Suprapubic skin (tissue), 4 donors: ENCODE measurements at regions not wholly inside any gene's neighbourhood (a gene's known extent, or its start where the extent isn't known, plus 50 kb on each side); places are given as distances from the start of the nearest gene placed in this dataset.

Experiments used
- DNase-seq, 2 donors: peaks; one replicate each; pipeline ENCODE4 v3.0.0-alpha.2; 2019; ENCODE audit warnings: low spot score in 2 of 2
- H3K27ac ChIP-seq: fragments of 200-600 bp; sonication (generic); one replicate; pipeline ENCODE4 v1.5.1; 2019
- H3K27me3 ChIP-seq: fragments of 200-600 bp; sonication (generic); one replicate; pipeline ENCODE4 v1.5.1; 2019
- H3K36me3 ChIP-seq: fragments of 200-600 bp; sonication (generic); one replicate; pipeline ENCODE4 v1.5.1; 2019
- H3K4me1 ChIP-seq: fragments of 200-600 bp; sonication (generic); one replicate; pipeline ENCODE4 v1.5.1; 2019
- H3K4me3 ChIP-seq: fragments of 200-600 bp; sonication (generic); one replicate; pipeline ENCODE4 v1.5.1; 2019; ENCODE audit warnings: mild to moderate bottlenecking
- H3K9me3 ChIP-seq: fragments of 200-600 bp; sonication (generic); one replicate; pipeline ENCODE4 v1.5.1; 2019
- CTCF ChIP-seq, 2 donors: fragments of 200-600 bp in 1 of 2; fragments of 450-650 bp in 1 of 2; sonication (generic) in 1 of 2; IDR thresholded peaks; one replicate each; pipeline ENCODE4 v1.5.1; 2016 to 2019; ENCODE audit warnings: antibody characterized with exemption in 2 of 2, mild to moderate bottlenecking in 1 of 2, moderate library complexity in 1 of 2
- EP300 ChIP-seq: sonication (generic); formaldehyde crosslinking; IDR thresholded peaks from one replicate; pipeline ENCODE4 v1.6.1; 2017; ENCODE audit warnings: antibody characterized with exemption
- POLR2A ChIP-seq, 2 donors: fragments of 450-650 bp; IDR thresholded peaks; one replicate each; pipeline ENCODE4 v1.6.1; 2017; ENCODE audit warnings: antibody characterized with exemption in 2 of 2, mild to moderate bottlenecking in 2 of 2, moderate library complexity in 2 of 2
- POLR2AphosphoS5 ChIP-seq, 3 donors: sonication (generic); formaldehyde crosslinking; IDR thresholded peaks; one replicate each; pipeline ENCODE4 v1.6.1; 2017; ENCODE audit warnings: antibody characterized with exemption in 3 of 3
- WGBS: methylation state at CpG from one replicate; pipeline ENCODE4 v1.1.5; 2018; 5-methylcytosine and 5-hydroxymethylcytosine counted together

- Histone ChIP-seq H3K9me3 (no peaks in the 10 kb centered on the region), H3K27me3 (no peaks in the 10 kb centered on the region), H3K4me3 (no peak overlapping the region), H3K36me3 (no peaks in the 10 kb centered on the region), H3K27ac (no peak overlapping the region), H3K4me1 (no peaks in the 10 kb centered on the region)
- DNase-seq: no peak
- WGBS: 27% methylated on average over 4 of the region's 4 CpGs
- TF ChIP-seq POLR2AphosphoS5 (IDR thresholded peaks at IDR 0.05) (no peak), EP300 (no peak), POLR2A (IDR thresholded peaks at IDR 0.05) (no peak), CTCF (IDR thresholded peaks at IDR 0.05) (no peak)
Measured at GRCh38 chr16:75793641-75794040, 67.4 kb upstream of the CPHXL start.

GRCh38 chr16:75794426-75794825, 68.1 kb upstream of the CPHXL start:
- H3K27me3 ChIP-seq: no peaks in the 10 kb centered on the region
- 64% methylated on average over 4 of the region's 4 CpGs for WGBS
- no peak overlapping the region for H3K27ac ChIP-seq
- no peaks in the 10 kb centered on the region for H3K36me3 ChIP-seq
- H3K4me3 ChIP-seq: no peak overlapping the region
- no peak for TF ChIP-seq POLR2AphosphoS5 (IDR thresholded peaks at IDR 0.05)
- no peak for TF ChIP-seq EP300
- no peak for TF ChIP-seq POLR2A (IDR thresholded peaks at IDR 0.05)
- no peak for TF ChIP-seq CTCF (IDR thresholded peaks at IDR 0.05)
- DNase-seq: no peak
- H3K9me3 ChIP-seq: no peaks in the 10 kb centered on the region
- no peaks in the 10 kb centered on the region for H3K4me1 ChIP-seq

GRCh38 chr16:75798714-75799113, 72.4 kb upstream of the CPHXL start:
- Histone ChIP-seq H3K4me1 (no peaks in the 10 kb centered on the region), H3K4me3 (no peak overlapping the region), H3K27me3 (no peaks in the 10 kb centered on the region), H3K36me3 (no peaks in the 10 kb centered on the region), H3K27ac (no peak overlapping the region), H3K9me3 (no peaks in the 10 kb centered on the region)
- no peak for DNase-seq
- no peak for TF ChIP-seq EP300
- TF ChIP-seq CTCF (IDR thresholded peaks at IDR 0.05): no peak
- no peak for TF ChIP-seq POLR2AphosphoS5 (IDR thresholded peaks at IDR 0.05)
- TF ChIP-seq POLR2A (IDR thresholded peaks at IDR 0.05): no peak
- 74% methylated on average over 4 of the region's 4 CpGs for WGBS

GRCh38 chr16:75801307-75801706, 75.0 kb upstream of the CPHXL start:
- H3K36me3 ChIP-seq: no peaks in the 10 kb centered on the region
- TF ChIP-seq POLR2AphosphoS5 (IDR thresholded peaks at IDR 0.05) (no peak), EP300 (no peak), CTCF (IDR thresholded peaks at IDR 0.05) (no peak), POLR2A (IDR thresholded peaks at IDR 0.05) (no peak)
- WGBS: 36% methylated on average over 3 of the region's 3 CpGs
- H3K27ac ChIP-seq: no peak overlapping the region
- H3K27me3 ChIP-seq: no peaks in the 10 kb centered on the region
- no peak for DNase-seq
- no peak overlapping the region for H3K4me3 ChIP-seq
- H3K4me1 ChIP-seq: no peaks in the 10 kb centered on the region
- H3K9me3 ChIP-seq: no peaks in the 10 kb centered on the region

- H3K9me3 ChIP-seq: no peaks in the 10 kb centered on the region
- H3K27me3 ChIP-seq: no peaks in the 10 kb centered on the region
- no peaks in the 10 kb centered on the region for H3K36me3 ChIP-seq
- no peak overlapping the region for H3K27ac ChIP-seq
- DNase-seq: no peak
- 68% methylated on average over 1 of the region's 1 CpG for WGBS
- TF ChIP-seq POLR2AphosphoS5 (IDR thresholded peaks at IDR 0.05) (no peak), CTCF (IDR thresholded peaks at IDR 0.05) (no peak), POLR2A (IDR thresholded peaks at IDR 0.05) (no peak), EP300 (no peak)
- no peaks in the 10 kb centered on the region for H3K4me1 ChIP-seq
- no peak overlapping the region for H3K4me3 ChIP-seq
Measured at GRCh38 chr16:75803753-75804152, 77.5 kb upstream of the CPHXL start.
